HG03575 (cell line): ENCODE measurements at regions not wholly inside any gene's neighbourhood (a gene's known extent, or its start where the extent isn't known, plus 50 kb on each side); places are given as distances from the start of the nearest gene placed in this dataset.

ENCODE experiments used
- ATAC-seq: cut with Tn5 transposase; IDR thresholded peaks from one replicate; pipeline ENCODE4 v1.9.1; 2021; ENCODE audit not compliant: unreplicated experiment, insufficient number of reproducible peaks, low FRiP score; ENCODE audit errors: extremely low read depth

DNA sequence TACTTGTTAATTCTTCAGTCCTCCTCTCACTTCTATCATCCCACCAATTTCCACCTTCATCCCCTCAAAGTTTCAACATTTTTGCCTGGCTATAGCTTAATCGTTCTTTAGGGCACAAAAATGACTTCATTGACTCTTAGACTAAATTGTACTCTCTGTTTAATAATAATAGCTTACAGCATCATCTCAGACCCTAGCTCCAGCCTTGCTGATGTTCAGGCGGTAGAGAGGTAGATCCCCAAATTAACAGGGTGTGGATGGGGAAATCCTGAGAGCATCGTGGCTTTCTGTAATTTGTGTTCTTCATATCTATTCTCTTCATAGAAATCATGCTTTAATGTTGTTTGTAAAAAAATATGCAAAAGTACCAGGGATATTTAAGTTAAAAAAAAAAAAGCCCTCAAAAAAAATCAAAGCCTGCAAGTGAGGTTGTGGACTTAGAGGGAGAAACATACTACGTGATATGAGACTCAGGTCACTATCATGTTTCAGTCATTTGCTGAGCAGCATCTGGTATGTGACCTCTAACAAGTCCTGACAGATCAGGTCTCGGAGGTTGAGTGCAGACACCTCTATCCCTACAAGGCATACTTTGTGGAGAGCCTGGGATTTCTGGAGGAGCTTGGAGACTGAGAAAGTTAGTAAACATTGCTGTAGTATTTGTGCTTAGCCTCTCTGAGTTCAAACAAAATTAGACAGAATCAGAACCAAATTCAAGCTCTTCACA, 1063.3 kb upstream of the CITED2 start:
- ATAC-seq, result no peak

- ATAC-seq, result no peak
Measured at GRCh38 chr6:140436023-140436811, 1061.8 kb upstream of the CITED2 start.

DNA sequence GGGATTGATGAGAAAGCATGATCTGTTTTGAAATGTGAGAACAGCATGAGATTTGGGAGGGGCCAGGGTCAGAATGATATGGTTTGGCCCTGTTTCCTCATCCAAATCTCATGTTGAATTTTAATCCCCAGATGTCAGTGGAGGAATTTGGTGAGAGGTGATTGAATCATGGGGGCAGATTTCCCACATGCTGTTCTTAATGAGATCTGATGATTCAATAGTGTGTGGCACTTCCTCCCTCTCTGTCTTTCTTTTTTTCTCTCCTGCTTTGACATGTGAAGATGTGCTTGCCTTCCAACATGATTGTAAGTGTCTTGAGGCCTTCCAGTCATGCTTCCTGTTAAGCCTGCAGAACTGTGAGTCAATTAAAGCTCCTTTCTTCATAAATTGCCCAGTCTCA, 1060.3 kb upstream of the CITED2 start:
- no peak for ATAC-seq

- no peak for ATAC-seq
Measured at GRCh38 chr6:140433072-140433471, 1058.6 kb upstream of the CITED2 start.

DNA sequence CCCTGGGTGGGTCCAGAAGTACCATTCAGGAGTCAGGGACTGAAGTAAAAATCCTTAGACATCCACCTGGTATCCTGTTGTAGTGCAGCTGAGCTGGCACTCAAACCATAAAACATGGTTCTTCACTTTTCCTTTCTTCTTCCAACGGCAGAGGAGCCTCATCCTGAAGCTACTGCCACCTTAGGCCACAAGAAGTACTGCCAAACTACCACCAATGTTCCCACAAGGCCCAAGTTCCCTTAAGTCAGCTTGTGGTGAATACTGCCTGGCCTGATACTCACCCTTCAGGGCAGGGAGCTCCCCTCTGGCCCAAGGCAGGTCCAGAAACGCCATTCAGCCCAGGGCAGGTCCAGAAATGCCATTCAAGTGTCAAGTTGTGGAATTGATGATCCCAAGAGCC, 1053.4 kb upstream of the CITED2 start:
- no peak for ATAC-seq

GRCh38 chr6:140414966-140415620, 1040.6 kb upstream of the CITED2 start:
- ATAC-seq, result no peak

- ATAC-seq, result no peak
Measured at GRCh38 chr6:140403020-140403419, 1028.6 kb upstream of the CITED2 start.

DNA sequence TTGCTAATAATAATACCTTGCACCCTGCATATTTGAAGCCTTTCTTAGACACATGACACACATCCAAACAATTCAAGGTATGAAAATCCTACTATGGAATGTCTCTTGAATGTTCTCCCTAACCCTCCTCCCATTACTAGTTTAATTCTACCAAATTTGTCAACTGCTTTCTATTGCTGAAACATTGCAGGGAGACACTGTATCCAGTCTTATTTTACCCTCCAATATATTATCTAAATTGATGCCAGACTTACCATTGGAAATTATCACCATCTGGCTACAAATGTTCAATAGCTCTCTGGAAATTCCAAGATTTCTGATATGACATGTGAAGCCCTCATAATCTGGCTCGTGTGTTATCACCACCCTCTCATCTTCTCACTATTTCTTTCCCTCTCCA, 1027.3 kb upstream of the CITED2 start:
- ATAC-seq, result no peak

DNA sequence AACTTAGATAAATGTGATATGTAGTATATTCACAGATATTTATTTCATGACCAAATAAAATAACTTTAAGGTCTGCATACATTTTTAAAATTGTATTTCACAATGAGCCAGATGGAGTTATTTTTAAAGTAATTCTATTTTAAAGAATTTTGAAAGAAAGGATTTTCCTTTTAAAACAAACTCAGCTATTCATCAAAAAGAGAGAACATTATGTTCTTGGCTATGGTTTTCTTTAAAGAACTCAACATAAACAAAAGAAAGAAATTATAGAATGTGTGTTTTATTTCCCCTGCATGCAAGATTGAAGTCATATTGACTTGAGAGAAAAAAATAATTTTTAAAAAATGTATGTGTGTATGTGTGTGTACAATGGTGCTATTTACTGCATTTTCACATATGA, 1023.6 kb upstream of the CITED2 start:
- no peak for ATAC-seq

GRCh38 chr6:140397106-140397505, 1022.7 kb upstream of the CITED2 start:
- no peak for ATAC-seq

DNA sequence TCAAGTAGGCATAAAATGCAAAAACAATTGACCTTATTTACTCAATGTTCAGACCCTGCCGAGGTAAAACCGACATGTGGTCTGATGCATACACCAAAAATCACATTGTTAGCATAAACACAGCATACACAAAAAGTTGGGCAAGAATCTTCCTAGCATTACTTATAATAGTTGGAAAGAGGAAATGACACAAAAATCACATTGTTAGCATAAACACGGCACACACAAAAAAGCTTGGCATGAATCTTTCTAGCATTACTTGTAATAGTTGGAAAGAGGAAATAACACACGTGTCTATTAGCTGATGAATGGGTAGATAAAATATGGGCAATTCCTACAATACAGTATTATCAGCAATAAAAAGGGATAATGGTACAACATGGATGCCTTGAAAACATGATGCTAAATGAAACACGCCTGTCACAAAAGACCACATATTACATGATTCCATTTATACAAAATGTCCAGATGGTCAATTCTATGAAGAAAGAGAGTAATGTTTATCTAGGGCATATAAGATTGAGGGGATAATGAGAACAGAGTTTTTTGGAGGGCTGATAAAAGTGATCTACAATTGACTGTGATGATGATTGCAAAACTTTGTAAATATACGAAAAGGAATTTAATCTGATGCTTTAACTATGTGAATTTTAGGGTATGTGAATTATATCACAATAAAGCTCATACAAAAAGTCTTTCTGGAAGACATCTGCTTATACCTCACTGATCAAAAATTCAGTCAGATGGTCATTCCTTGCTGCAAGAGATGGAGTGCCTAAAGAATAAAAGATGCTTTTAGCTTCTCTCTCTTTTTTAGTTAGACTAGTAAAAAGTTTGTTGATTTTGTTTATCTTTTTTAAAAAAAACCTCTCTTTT, 1019.5 kb upstream of the CITED2 start:
- no peak for ATAC-seq

DNA sequence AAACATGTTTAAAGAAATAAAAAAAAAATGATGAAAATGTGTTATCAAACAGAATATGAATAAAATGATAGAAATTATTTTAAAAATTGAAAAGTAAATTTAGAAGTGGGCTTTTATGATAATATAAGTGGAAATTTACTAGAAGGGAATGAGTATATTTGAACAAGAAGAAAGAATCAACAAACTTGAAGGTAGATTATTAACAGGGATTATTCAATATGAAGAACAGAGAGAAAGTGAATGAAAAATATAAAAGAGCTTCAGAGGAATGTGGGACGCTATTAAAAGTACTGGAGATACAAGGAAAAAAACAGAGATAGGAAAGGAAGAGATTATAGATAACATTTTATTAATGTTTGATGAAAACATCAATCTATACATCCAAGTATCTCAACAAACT, 1014.4 kb upstream of the CITED2 start:
- no peak for ATAC-seq

DNA sequence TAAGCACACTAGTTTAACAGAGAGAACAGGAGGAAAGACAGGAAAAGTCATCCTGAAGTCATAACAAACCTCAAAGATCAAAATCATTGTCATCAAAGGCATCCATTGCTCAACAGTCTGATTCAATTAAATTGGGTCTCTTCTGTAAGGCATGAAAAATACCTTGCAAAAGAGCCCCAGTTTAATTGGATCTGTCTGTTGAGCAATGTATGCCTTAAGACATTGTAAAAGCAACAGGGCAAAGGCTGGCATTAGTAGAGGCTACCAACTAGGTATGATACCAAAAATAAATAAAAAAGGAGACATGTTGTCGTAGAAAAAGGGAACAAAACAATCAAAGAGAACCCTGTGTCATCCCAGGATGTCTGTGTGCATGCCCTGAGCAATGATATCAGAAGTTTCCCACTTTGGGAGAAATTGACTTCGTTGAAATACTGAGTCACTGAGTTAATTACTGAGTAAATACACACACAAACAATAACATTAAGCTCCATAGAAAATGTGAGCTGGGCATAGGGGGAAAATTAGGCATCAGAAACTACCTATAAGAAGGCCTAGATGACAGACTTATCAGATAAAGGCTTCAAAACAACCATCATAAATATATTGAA, 1013.8 kb upstream of the CITED2 start:
- no peak for ATAC-seq

GRCh38 chr6:140385679-140386078, 1011.2 kb upstream of the CITED2 start:
- ATAC-seq, result no peak

GRCh38 chr6:140382355-140382754, 1007.9 kb upstream of the CITED2 start:
- no peak for ATAC-seq

DNA sequence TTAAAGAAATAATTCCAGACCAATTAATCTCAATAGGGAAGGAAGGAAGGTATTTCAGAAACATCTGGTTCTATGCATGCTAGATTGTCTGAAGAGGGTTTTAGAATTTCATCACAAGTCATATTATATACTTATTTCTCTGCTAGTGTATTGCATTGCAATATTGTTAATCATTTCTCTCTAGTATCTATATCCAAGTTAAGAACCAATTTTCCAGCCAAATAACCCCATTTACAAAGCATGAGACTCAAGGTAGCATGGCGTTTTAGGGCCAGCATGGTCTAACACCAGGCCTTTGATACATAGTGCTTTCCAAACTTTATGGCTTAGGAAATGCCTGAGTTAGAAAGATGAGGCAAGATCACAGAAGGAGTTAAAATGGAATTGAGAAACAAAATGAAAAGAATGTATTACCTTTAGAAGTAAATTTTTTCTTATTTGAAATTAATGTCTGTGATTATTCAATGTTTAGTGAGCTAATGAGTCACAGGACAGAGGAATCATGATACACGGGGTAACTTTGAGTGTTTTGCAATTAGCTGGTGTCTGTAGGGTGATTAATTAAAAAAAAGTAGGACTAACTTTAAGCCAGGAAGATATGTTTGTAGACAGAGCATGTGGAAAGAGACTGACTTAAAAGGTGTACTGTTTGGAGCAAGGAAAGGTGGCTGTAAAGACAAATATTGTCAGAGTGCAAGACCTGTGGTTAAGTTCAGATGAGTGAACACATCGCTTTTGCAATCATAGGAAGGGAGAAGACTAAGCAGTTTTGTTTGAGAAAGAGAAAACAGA, 1006.2 kb upstream of the CITED2 start:
- no peak for ATAC-seq

GRCh38 chr6:140379919-140380318, 1005.5 kb upstream of the CITED2 start:
- ATAC-seq, result no peak

- no peak for ATAC-seq
Measured at GRCh38 chr6:140376209-140376608, 1001.8 kb upstream of the CITED2 start.
